Caco-2 (cell line): ENCODE measurements at regions not wholly inside any gene's neighbourhood (a gene's known extent, or its start where the extent isn't known, plus 50 kb on each side); places are given as distances from the start of the nearest gene placed in this dataset.

ENCODE experiments used
- BruUV-seq: library from RNA; stranded (reverse); fragments of 400-500 nt; replicated peaks from 2 replicates; lab custom pipeline; 2021; lab: Mats Ljungman, UMichigan
- CTCF ChIA-PET: fragments of 300-600 bp; sonication (Branson Sonifier 250); formaldehyde crosslinking; loops from one replicate; lab custom pipeline; 2022; ENCODE audit warnings: antibody characterized with exemption; lab: Charles Lee
- POLR2A ChIA-PET: fragments of 300-600 bp; sonication (Branson Sonifier 250); formaldehyde crosslinking; loops from one replicate; lab custom pipeline; 2022; ENCODE audit warnings: antibody characterized with exemption; lab: Charles Lee
- DNase-seq, 2 experiments: peaks; one replicate each; pipeline versions ENCODE4 v3.0.0 to v3.0.0-alpha.2; 2020 to 2022
- H3K27me3 ChIP-seq: replicated peaks from 2 replicates; pipeline ENCODE4 v1.6.0; 2011; ENCODE audit warnings: low read length; ENCODE audit not compliant: control insufficient read depth, insufficient read depth
- H3K36me3 ChIP-seq: 2 replicates; pipeline ENCODE4 v1.5.1; 2011; ENCODE audit warnings: low read length; ENCODE audit not compliant: control insufficient read depth, insufficient read depth
- H3K4me1 ChIP-seq: fragments of 250-450 bp; sonication (Bioruptor Pico); 2 replicates; pipeline ENCODE4 v1.5.1; 2020; ENCODE audit warnings: mild to moderate bottlenecking
- H3K4me3 ChIP-seq: 2 replicates; pipeline ENCODE4 v1.5.1; 2011; ENCODE audit warnings: low read depth, mild to moderate bottlenecking, control low read depth, low read length
- H3K9me3 ChIP-seq: fragments of 250-450 bp; sonication (Bioruptor Pico); 2 replicates; pipeline ENCODE4 v1.5.1; 2020; ENCODE audit warnings: mild to moderate bottlenecking, moderate library complexity
- H3K27ac Mint-ChIP-seq: one replicate; pipeline ENCODE4 v1.8.0; 2022; ENCODE audit warnings: mixed read lengths; ENCODE audit not compliant: unreplicated experiment
- H3K27me3 Mint-ChIP-seq: one replicate; pipeline ENCODE4 v1.8.0; 2022; ENCODE audit warnings: mixed read lengths; ENCODE audit not compliant: insufficient read depth, unreplicated experiment
- H3K36me3 Mint-ChIP-seq: one replicate; pipeline ENCODE4 v1.8.0; 2022; ENCODE audit warnings: mild to moderate bottlenecking, mixed read lengths; ENCODE audit not compliant: insufficient read depth, unreplicated experiment
- H3K4me1 Mint-ChIP-seq: one replicate; pipeline ENCODE4 v1.8.0; 2022; ENCODE audit warnings: low read depth, mixed read lengths; ENCODE audit not compliant: unreplicated experiment
- H3K4me3 Mint-ChIP-seq: one replicate; pipeline ENCODE4 v1.8.0; 2022; ENCODE audit warnings: mild to moderate bottlenecking, moderate library complexity, mixed read lengths; ENCODE audit not compliant: unreplicated experiment
- H3K9me3 Mint-ChIP-seq: one replicate; pipeline ENCODE4 v1.8.0; 2022; ENCODE audit warnings: mixed read lengths; ENCODE audit not compliant: unreplicated experiment
- intact Hi-C: fragments of 100-400 bp; cut with micrococcal nuclease; formaldehyde crosslinking; loops from one replicate; pipeline ENCODE4 v1.10.0; 2022; ENCODE audit not compliant: unreplicated experiment
- TF ChIP-seq, protein P1 (sequence below), 2 experiments: fragments of 200-600 bp in 1 of 2; IDR thresholded peaks; 1 replicate in 1 of 2; 2 replicates in 1 of 2; pipeline versions ENCODE4 v1.5.1 to v1.8.0; 2011 to 2022; ENCODE audit warnings: antibody characterized with exemption in 1 of 2, control low read depth in 1 of 2, inconsistent platforms in 1 of 2, low read depth in 1 of 2, low read length in 1 of 2, mild to moderate bottlenecking in 1 of 2, moderate library complexity in 1 of 2; ENCODE audit not compliant: insufficient read depth in 1 of 2, severe bottlenecking in 1 of 2, unreplicated experiment in 1 of 2

DNA sequence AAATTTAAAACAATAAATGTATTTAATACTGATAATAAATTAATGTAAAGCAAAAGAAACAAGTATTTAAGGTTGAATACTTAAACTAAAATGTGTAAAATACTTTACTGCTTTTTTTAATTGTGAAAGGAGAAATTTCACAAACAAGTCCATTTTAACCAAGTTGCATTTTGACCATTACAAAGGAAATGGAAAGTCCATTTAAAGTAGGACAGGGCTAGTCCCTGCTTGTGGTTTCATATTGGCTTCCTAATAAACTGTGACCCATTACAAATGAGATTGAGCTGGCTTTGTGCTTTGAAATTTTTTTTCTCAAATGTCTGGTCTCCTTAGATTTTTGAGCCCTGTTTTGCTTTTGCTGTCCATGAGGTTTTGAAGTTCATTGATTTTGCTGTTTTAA, 527.6 kb downstream of the MAFB start:
- Histone ChIP-seq H3K4me3 (no peak overlapping the region), H3K4me1 (no peaks in the 10 kb centered on the region), H3K27me3 (no peaks in the 10 kb centered on the region), H3K9me3 (no peaks in the 10 kb centered on the region), H3K36me3 (no peaks in the 10 kb centered on the region)
- POLR2A ChIA-PET: no interaction called here
- Mint-ChIP-seq H3K4me1 (no peaks in the 10 kb centered on the region), H3K27me3 (peaks cover 8% of the 10 kb centered on the region), H3K4me3 (no peak overlapping the region), H3K27ac (no peak overlapping the region), H3K9me3 (no peaks in the 10 kb centered on the region), H3K36me3 (no peaks in the 10 kb centered on the region)
- CTCF ChIA-PET: interaction anchor here (0.5 to 2.0 kb wide), 2 partner anchors 405 to 580 kb away, joined by 4 read pairs; no protein-coding TSS in a partner anchor
- TF ChIP-seq, protein P1, sequence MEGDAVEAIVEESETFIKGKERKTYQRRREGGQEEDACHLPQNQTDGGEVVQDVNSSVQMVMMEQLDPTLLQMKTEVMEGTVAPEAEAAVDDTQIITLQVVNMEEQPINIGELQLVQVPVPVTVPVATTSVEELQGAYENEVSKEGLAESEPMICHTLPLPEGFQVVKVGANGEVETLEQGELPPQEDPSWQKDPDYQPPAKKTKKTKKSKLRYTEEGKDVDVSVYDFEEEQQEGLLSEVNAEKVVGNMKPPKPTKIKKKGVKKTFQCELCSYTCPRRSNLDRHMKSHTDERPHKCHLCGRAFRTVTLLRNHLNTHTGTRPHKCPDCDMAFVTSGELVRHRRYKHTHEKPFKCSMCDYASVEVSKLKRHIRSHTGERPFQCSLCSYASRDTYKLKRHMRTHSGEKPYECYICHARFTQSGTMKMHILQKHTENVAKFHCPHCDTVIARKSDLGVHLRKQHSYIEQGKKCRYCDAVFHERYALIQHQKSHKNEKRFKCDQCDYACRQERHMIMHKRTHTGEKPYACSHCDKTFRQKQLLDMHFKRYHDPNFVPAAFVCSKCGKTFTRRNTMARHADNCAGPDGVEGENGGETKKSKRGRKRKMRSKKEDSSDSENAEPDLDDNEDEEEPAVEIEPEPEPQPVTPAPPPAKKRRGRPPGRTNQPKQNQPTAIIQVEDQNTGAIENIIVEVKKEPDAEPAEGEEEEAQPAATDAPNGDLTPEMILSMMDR (IDR thresholded peaks at IDR 0.05; ENCODE audit: insufficient read depth in 1 of 2, low read depth in 1 of 2, low read length in 1 of 2, severe bottlenecking in 1 of 2, unreplicated experiment in 1 of 2): no peak
- DNase-seq: no peak
- BruUV-seq: no TSS peak
- intact Hi-C loops: no loop called here

DNA sequence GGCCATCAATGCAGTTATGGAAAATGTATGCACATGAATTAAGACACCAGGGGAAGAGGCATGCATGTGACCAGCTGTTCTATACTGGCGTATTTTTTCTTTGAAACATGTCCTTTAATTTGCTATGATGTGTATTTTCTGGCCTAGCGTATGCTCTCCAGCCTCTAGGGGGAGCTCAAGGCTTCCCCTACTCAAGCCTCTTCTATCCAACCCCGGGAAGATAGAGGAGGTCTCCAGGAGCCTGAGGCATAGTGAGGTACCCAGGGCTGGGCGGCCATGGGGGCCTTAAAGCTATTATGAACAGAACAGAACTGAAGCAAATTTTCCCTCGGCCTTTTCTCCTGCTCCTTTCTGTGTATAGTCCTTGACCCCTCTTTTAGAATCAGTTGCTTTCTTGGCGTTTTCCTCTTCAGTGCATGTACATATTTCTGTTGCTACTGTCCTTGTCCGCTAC, 528.9 kb downstream of the MAFB start:
- TF ChIP-seq, protein P1 (IDR thresholded peaks at IDR 0.05; ENCODE audit: insufficient read depth in 1 of 2, low read depth in 1 of 2, low read length in 1 of 2, severe bottlenecking in 1 of 2, unreplicated experiment in 1 of 2): peak; percentile 98 to 99
- H3K9me3 Mint-ChIP-seq: no peaks in the 10 kb centered on the region
- peak overlapping the region; percentile 22 for H3K4me3 Mint-ChIP-seq
- peaks cover 3% of the 10 kb centered on the region for H3K27me3 Mint-ChIP-seq
- ChIA-PET CTCF (interaction anchor here (0.6 to 2.0 kb wide), 14 partner anchors 9 to 581 kb away, joined by 3 to 13 read pairs (median 4); partner anchors contain the start of gene MAFB), POLR2A (interaction anchor here (0.5 kb wide), 1 partner anchor 13 kb away, joined by 3 read pairs; no protein-coding TSS in a partner anchor)
- H3K27ac Mint-ChIP-seq: no peak overlapping the region
- BruUV-seq: no TSS peak
- no peak overlapping the region for H3K4me3 ChIP-seq
- H3K36me3 Mint-ChIP-seq: no peaks in the 10 kb centered on the region
- H3K36me3 ChIP-seq: no peaks in the 10 kb centered on the region
- H3K4me1 Mint-ChIP-seq: no peaks in the 10 kb centered on the region
- intact Hi-C loops: loop anchor here (1.0 kb wide), 4 partner anchors 91 to 803 kb away; partner anchors contain the start of gene MAFB
- no peaks in the 10 kb centered on the region for H3K27me3 ChIP-seq
- peak; percentile 80 to 84 for DNase-seq
- H3K4me1 ChIP-seq: no peaks in the 10 kb centered on the region
- no peaks in the 10 kb centered on the region for H3K9me3 ChIP-seq

DNA sequence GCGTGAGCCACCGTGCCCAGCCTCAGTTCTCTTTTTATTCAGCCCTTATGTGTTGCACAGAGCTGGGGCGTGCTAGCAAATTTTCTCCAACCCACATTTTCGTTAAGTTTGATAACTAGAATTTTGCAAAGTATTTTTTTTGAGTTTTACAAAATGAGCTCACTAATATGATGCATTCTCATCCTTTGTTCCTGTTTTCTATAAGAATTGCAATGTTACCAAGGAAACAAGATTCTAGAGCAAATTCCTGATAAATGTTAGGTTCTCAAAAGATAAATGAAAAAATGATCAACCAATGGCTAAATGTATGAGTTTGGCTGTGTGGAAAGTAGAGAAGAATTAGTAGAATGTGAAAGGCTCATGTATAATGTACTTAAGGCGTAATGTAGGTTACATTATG, 529.8 kb downstream of the MAFB start:
- Histone ChIP-seq H3K4me1 (no peaks in the 10 kb centered on the region), H3K36me3 (no peaks in the 10 kb centered on the region), H3K27me3 (no peaks in the 10 kb centered on the region), H3K9me3 (no peaks in the 10 kb centered on the region), H3K4me3 (no peak overlapping the region)
- CTCF ChIA-PET: interaction anchor here (1.0 to 1.9 kb wide), 5 partner anchors 9 to 533 kb away, joined by 3 to 13 read pairs (median 5); partner anchors contain the start of gene MAFB
- Mint-ChIP-seq H3K27ac (no peak overlapping the region), H3K9me3 (no peaks in the 10 kb centered on the region), H3K27me3 (peaks cover 2% of the 10 kb centered on the region), H3K4me1 (no peaks in the 10 kb centered on the region), H3K4me3 (no peak overlapping the region), H3K36me3 (no peaks in the 10 kb centered on the region)
- TF ChIP-seq, protein P1 (IDR thresholded peaks at IDR 0.05; ENCODE audit: insufficient read depth in 1 of 2, low read depth in 1 of 2, low read length in 1 of 2, severe bottlenecking in 1 of 2, unreplicated experiment in 1 of 2): no peak
- POLR2A ChIA-PET: no interaction called here
- no peak for DNase-seq
- BruUV-seq: no TSS peak
- intact Hi-C loops: no loop called here
